ENCODE measurements at regions not wholly inside any gene's neighbourhood (a gene's known extent, or its start where the extent isn't known, plus 50 kb on each side); places are given as distances from the start of the nearest gene placed in this dataset.

DNA sequence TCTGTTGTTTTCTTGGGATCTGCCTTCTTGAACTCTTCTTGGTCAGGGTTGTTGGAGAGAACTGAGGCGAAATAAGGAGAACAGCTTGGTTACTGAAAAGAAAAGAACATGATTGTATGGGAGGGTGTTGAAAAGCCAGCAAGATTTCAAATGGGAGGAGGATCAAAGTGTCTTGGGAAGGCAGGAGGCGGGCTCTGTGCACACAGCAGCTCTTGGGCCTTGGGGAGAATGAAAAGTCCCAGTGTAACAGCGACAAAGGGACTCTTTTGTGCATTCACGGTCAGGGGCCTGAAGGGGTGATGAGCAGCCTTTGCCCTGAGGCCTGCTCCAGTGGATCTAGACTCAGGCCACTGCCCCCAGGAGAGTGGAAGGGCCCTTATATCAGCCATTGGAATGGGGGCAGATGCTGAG lies 135.4 kb downstream of the ADAMTS15 start:
- Histone ChIP-seq H2AK5ac (ENCODE audit: insufficient read length, low read length) (no peak overlapping the region), H3K18ac (ENCODE audit: insufficient read length, low read depth, low read length) (no peak overlapping the region), H2BK12ac (ENCODE audit: insufficient read length, low read depth, low read length) (no peak overlapping the region), H4K5ac (ENCODE audit: insufficient read length, low read depth, low read length) (no peak overlapping the region), H4K91ac (ENCODE audit: insufficient read length, low read depth, low read length) (no peak overlapping the region), H4K20me1 (ENCODE audit: control insufficient read depth, insufficient read depth, insufficient read length) (no peaks in the 10 kb centered on the region), H2AFZ (ENCODE audit: low read length) (no peak overlapping the region), H3K27me3 (ENCODE audit: insufficient read depth, low read length) (no peaks in the 10 kb centered on the region), H3K4me2 (ENCODE audit: insufficient read depth, insufficient read length, low read length) (no peak overlapping the region), H3K79me2 (ENCODE audit: insufficient read depth, low read length) (no peaks in the 10 kb centered on the region), H4K8ac (replicated peaks; ENCODE audit: insufficient read length, low read depth, low read length) (no peak overlapping the region), H3K4me1 (ENCODE audit: insufficient read depth, low read length) (peaks cover 7% of the 10 kb centered on the region; the same call in 1 of the 2 replicates), H3K79me1 (ENCODE audit: insufficient read depth, low read depth, low read length, poor library complexity, severe bottlenecking) (no peaks in the 10 kb centered on the region), H3T11ph (ENCODE audit: low read length) (no peak overlapping the region), H3K23ac (ENCODE audit: insufficient read length, low read depth, low read length) (no peak overlapping the region), H2BK20ac (ENCODE audit: low read depth, low read length, poor library complexity, severe bottlenecking) (no peak overlapping the region), H2BK15ac (ENCODE audit: low read depth, low read length) (no peak overlapping the region), H2BK120ac (ENCODE audit: low read depth, low read length, poor library complexity, severe bottlenecking) (no peak overlapping the region), H3K4ac (ENCODE audit: low read depth, low read length) (no peak overlapping the region), H3K56ac (ENCODE audit: insufficient read length, low read depth, low read length) (no peak overlapping the region), H3K27ac (ENCODE audit: insufficient read length, low read depth, low read length) (no peak overlapping the region), H3K14ac (ENCODE audit: insufficient read depth, low read length) (no peak overlapping the region), H3K9me3 (ENCODE audit: control insufficient read depth, low read depth, low read length) (no peaks in the 10 kb centered on the region), H3K9ac (ENCODE audit: extremely low read depth, insufficient read length, low read length) (no peak overlapping the region), H3K23me2 (ENCODE audit: insufficient read length, low read depth, low read length, poor library complexity, severe bottlenecking) (no peaks in the 10 kb centered on the region), H2BK5ac (ENCODE audit: insufficient read length, low read length) (no peak overlapping the region)
- H3K9me3 Mint-ChIP-seq = no peaks in the 10 kb centered on the region; a peak in 1 of 5 replicates
- no CpG with 5 or more reads among the region's 4 CpGs for WGBS (ENCODE audit: extremely low coverage, insufficient read length, low lambda C conversion rate)
- no peak for DNase-seq
- H3K27ac Mint-ChIP-seq = no peak overlapping the region
- peaks cover 1% of the 10 kb centered on the region; the same call in 1 of the 2 replicates for H3K27me3 Mint-ChIP-seq (ENCODE audit: low read depth)
- peaks cover 20 to 46% of the 10 kb centered on the region in 2 experiments for H3K4me1 Mint-ChIP-seq
- TF ChIP-seq, protein P1, sequence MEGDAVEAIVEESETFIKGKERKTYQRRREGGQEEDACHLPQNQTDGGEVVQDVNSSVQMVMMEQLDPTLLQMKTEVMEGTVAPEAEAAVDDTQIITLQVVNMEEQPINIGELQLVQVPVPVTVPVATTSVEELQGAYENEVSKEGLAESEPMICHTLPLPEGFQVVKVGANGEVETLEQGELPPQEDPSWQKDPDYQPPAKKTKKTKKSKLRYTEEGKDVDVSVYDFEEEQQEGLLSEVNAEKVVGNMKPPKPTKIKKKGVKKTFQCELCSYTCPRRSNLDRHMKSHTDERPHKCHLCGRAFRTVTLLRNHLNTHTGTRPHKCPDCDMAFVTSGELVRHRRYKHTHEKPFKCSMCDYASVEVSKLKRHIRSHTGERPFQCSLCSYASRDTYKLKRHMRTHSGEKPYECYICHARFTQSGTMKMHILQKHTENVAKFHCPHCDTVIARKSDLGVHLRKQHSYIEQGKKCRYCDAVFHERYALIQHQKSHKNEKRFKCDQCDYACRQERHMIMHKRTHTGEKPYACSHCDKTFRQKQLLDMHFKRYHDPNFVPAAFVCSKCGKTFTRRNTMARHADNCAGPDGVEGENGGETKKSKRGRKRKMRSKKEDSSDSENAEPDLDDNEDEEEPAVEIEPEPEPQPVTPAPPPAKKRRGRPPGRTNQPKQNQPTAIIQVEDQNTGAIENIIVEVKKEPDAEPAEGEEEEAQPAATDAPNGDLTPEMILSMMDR (conservative IDR thresholded peaks at IDR 0.05) = no peak
- no peak overlapping the region for H3K4me3 Mint-ChIP-seq
- H3K36me3 Mint-ChIP-seq (ENCODE audit: insufficient read depth in 1 of 3, low read depth in 3 of 3) = no peaks in the 10 kb centered on the region; a peak in 2 of 7 replicates

Data from H9 (cell line).